Neuronal stem cell (in vitro differentiated cells): ENCODE measurements at regions not wholly inside any gene's neighbourhood (a gene's known extent, or its start where the extent isn't known, plus 50 kb on each side); places are given as distances from the start of the nearest gene placed in this dataset.
"Not testable (repeated sequence)": the region's sequence is repeated elsewhere in the genome, so short reads cannot be mapped to it uniquely, and the experiment has no call there.

Source experiments
- DNase-seq: peaks from one replicate; pipeline ENCODE4 v3.0.0-alpha.2; 2013; ENCODE audit warnings: low spot score
- H2AFZ ChIP-seq: one replicate; pipeline ENCODE4 v1.6.1; 2013; ENCODE audit warnings: mild to moderate bottlenecking, low read length, inconsistent platforms
- H2AK5ac ChIP-seq: 2 replicates; pipeline ENCODE4 v1.6.1; 2013; ENCODE audit warnings: low read depth, mild to moderate bottlenecking, inconsistent platforms, low read length, moderate library complexity, mixed read lengths
- H2BK120ac ChIP-seq: 2 replicates; pipeline ENCODE4 v1.6.1; 2013; ENCODE audit warnings: low read depth, mild to moderate bottlenecking, inconsistent platforms, low read length, moderate library complexity, mixed read lengths
- H2BK12ac ChIP-seq: one replicate; pipeline ENCODE4 v1.6.1; 2013; ENCODE audit warnings: low read length, inconsistent platforms
- H2BK15ac ChIP-seq: 2 replicates; pipeline ENCODE4 v1.6.1; 2013; ENCODE audit warnings: mild to moderate bottlenecking, low read length, inconsistent platforms, mixed read lengths
- H2BK5ac ChIP-seq: one replicate; pipeline ENCODE4 v1.6.1; 2013; ENCODE audit warnings: inconsistent platforms, mild to moderate bottlenecking, low read length, moderate library complexity
- H3K14ac ChIP-seq: one replicate; pipeline ENCODE4 v1.6.1; 2013; ENCODE audit warnings: low read length, inconsistent platforms
- H3K18ac ChIP-seq: 2 replicates; pipeline ENCODE4 v1.6.1; 2013; ENCODE audit warnings: low read length, inconsistent platforms
- H3K23ac ChIP-seq: 2 replicates; pipeline ENCODE4 v1.6.1; 2013; ENCODE audit warnings: low read depth, mild to moderate bottlenecking, mixed read lengths, low read length, inconsistent platforms; ENCODE audit not compliant: poor library complexity
- H3K27ac ChIP-seq: replicated peaks from 3 replicates; pipeline ENCODE4 v1.5.1; 2013; ENCODE audit warnings: low read length, inconsistent platforms
- H3K27me3 ChIP-seq, 3 experiments: 2 replicates each; pipeline ENCODE4 v1.6.1; 2013; ENCODE audit warnings: low read length in 3 of 3, mild to moderate bottlenecking in 2 of 3, inconsistent platforms in 1 of 3, low read depth in 1 of 3, mixed read lengths in 1 of 3, moderate library complexity in 1 of 3; ENCODE audit not compliant: control insufficient read depth in 3 of 3, insufficient read depth in 3 of 3
- H3K36me3 ChIP-seq, 2 donors: replicated peaks in 1 of 2; 2 replicates each; pipeline ENCODE4 v1.6.1; 2013; ENCODE audit warnings: low read length in 2 of 2; ENCODE audit not compliant: control insufficient read depth in 2 of 2, insufficient read depth in 2 of 2
- H3K4ac ChIP-seq: 2 replicates; pipeline ENCODE4 v1.6.1; 2013; ENCODE audit warnings: inconsistent platforms, mild to moderate bottlenecking, low read length, moderate library complexity
- H3K4me1 ChIP-seq, 2 donors: 1 replicate in 1 of 2; 2 replicates in 1 of 2; pipeline ENCODE4 v1.6.1; 2013; ENCODE audit warnings: low read length in 2 of 2, low read depth in 1 of 2; ENCODE audit not compliant: control insufficient read depth in 2 of 2, insufficient read depth in 1 of 2
- H3K4me2 ChIP-seq: one replicate; pipeline ENCODE4 v1.6.1; 2013; ENCODE audit warnings: mild to moderate bottlenecking, low read length, inconsistent platforms; ENCODE audit not compliant: insufficient read depth, poor library complexity, severe bottlenecking
- H3K4me3 ChIP-seq, 2 donors: 2 replicates each; pipeline ENCODE4 v1.5.1; 2013; ENCODE audit warnings: low read length in 2 of 2, mild to moderate bottlenecking in 2 of 2, inconsistent platforms in 1 of 2, moderate library complexity in 1 of 2
- H3K79me1 ChIP-seq: one replicate; pipeline ENCODE4 v1.6.1; 2013; ENCODE audit warnings: low read depth, mild to moderate bottlenecking, inconsistent platforms, low read length, moderate library complexity
- H3K9ac ChIP-seq: one replicate; pipeline ENCODE4 v1.6.1; 2013; ENCODE audit warnings: mild to moderate bottlenecking, low read depth, low read length, inconsistent platforms; ENCODE audit not compliant: poor library complexity
- H3K9me3 ChIP-seq, 2 donors: replicated peaks in 1 of 2; 2 replicates each; pipeline versions ENCODE3 to v1.6.1; 2013; ENCODE audit warnings: low read length in 2 of 2, mild to moderate bottlenecking in 2 of 2, inconsistent platforms in 1 of 2, low read depth in 1 of 2, mixed read lengths in 1 of 2, moderate library complexity in 1 of 2; ENCODE audit not compliant: control insufficient read depth in 2 of 2, insufficient read depth in 1 of 2
- H4K8ac ChIP-seq: one replicate; pipeline ENCODE4 v1.6.1; 2013; ENCODE audit warnings: low read depth, mild to moderate bottlenecking, inconsistent platforms, low read length, moderate library complexity
- H4K91ac ChIP-seq: one replicate; pipeline ENCODE4 v1.6.1; 2013; ENCODE audit warnings: low read length, low read depth, mild to moderate bottlenecking, inconsistent platforms; ENCODE audit not compliant: poor library complexity
- WGBS, 2 donors: extraction: QIAGEN DNeasy Blood & Tissue Kit; methylation state at CpG; one replicate each; pipeline ENCODE4 v1.1.7; 2013; ENCODE audit warnings: missing lambda C conversion rate in 2 of 2, mixed read lengths in 1 of 2; ENCODE audit not compliant: insufficient read length in 2 of 2, insufficient replicate concordance in 1 of 2; ENCODE audit errors: extremely low coverage in 2 of 2; 5-methylcytosine and 5-hydroxymethylcytosine counted together

GRCh38 chr9:74197771-74198170, 299.4 kb upstream of the RORB start:
- not testable (repeated sequence) for H3K79me1 ChIP-seq, H3K4me2 ChIP-seq, H2BK15ac ChIP-seq, H3K14ac ChIP-seq, H3K4me3 ChIP-seq, H2BK5ac ChIP-seq, DNase-seq, H2BK12ac ChIP-seq, H3K4me1 ChIP-seq, H3K9me3 ChIP-seq, H2AFZ ChIP-seq, H3K9ac ChIP-seq, H3K4ac ChIP-seq, H3K36me3 ChIP-seq, H3K18ac ChIP-seq, H3K27me3 ChIP-seq, H2BK120ac ChIP-seq, H4K8ac ChIP-seq, H3K23ac ChIP-seq, H3K27ac ChIP-seq, H2AK5ac ChIP-seq, H4K91ac ChIP-seq
- no CpG with 5 or more reads among the region's 24 CpGs for WGBS, 2 donors

GRCh38 chr9:74205056-74205455, 292.1 kb upstream of the RORB start:
- Histone ChIP-seq H3K18ac (no peak overlapping the region), H3K4ac (no peak overlapping the region), H4K8ac (no peak overlapping the region), H3K9ac (no peak overlapping the region), H2BK5ac (no peak overlapping the region), H3K79me1 (no peaks in the 10 kb centered on the region), H2AFZ (no peak overlapping the region), H3K27ac (no peak overlapping the region), H3K27me3 (peaks cover 0 to 2% (median 0%) of the 10 kb centered on the region in 3 experiments), H4K91ac (no peak overlapping the region), H2BK12ac (no peak overlapping the region), H2BK15ac (no peak overlapping the region), H3K4me3 (no peak overlapping the region), H3K14ac (no peak overlapping the region), H3K23ac (no peak overlapping the region), H3K9me3 (no peaks in the 10 kb centered on the region), H2BK120ac (no peak overlapping the region), H3K4me2 (no peak overlapping the region), H2AK5ac (no peak overlapping the region), H3K36me3 (no peaks in the 10 kb centered on the region), H3K4me1 (no peaks in the 10 kb centered on the region)
- DNase-seq: no peak
- WGBS, 2 donors: no CpG with 5 or more reads among the region's 4 CpGs

GRCh38 chr9:74218385-74219063, 278.6 kb upstream of the RORB start:
- H3K9me3 ChIP-seq: no peaks in the 10 kb centered on the region
- H3K4me1 ChIP-seq: no peaks in the 10 kb centered on the region
- H2BK120ac ChIP-seq: no peak overlapping the region
- no peak overlapping the region for H3K23ac ChIP-seq
- no peak for DNase-seq
- H3K4ac ChIP-seq: no peak overlapping the region
- H3K14ac ChIP-seq: no peak overlapping the region
- no peaks in the 10 kb centered on the region for H3K79me1 ChIP-seq
- H3K4me2 ChIP-seq: no peak overlapping the region
- H3K9ac ChIP-seq: no peak overlapping the region
- H2AFZ ChIP-seq: no peak overlapping the region
- no peak overlapping the region for H4K8ac ChIP-seq
- no peak overlapping the region for H4K91ac ChIP-seq
- H3K4me3 ChIP-seq: no peak overlapping the region
- H3K27ac ChIP-seq: no peak overlapping the region
- H2BK15ac ChIP-seq: no peak overlapping the region
- H3K18ac ChIP-seq: no peak overlapping the region
- no peak overlapping the region for H2BK12ac ChIP-seq
- WGBS, 2 donors: no CpG with 5 or more reads among the region's 3 CpGs
- H3K36me3 ChIP-seq: no peaks in the 10 kb centered on the region
- H2AK5ac ChIP-seq: no peak overlapping the region
- no peak overlapping the region for H2BK5ac ChIP-seq
- no peaks in the 10 kb centered on the region for H3K27me3 ChIP-seq

- WGBS, 2 donors: no CpG with 5 or more reads among the region's 5 CpGs
- H2AFZ ChIP-seq: no peak overlapping the region
- DNase-seq: no peak
- no peak overlapping the region for H3K4me2 ChIP-seq
- no peak overlapping the region for H3K18ac ChIP-seq
- H3K9ac ChIP-seq: no peak overlapping the region
- no peak overlapping the region for H2AK5ac ChIP-seq
- no peak overlapping the region for H2BK15ac ChIP-seq
- H2BK12ac ChIP-seq: no peak overlapping the region
- no peak overlapping the region for H3K14ac ChIP-seq
- H3K9me3 ChIP-seq: no peaks in the 10 kb centered on the region
- no peak overlapping the region for H4K8ac ChIP-seq
- no peak overlapping the region for H4K91ac ChIP-seq
- H3K27me3 ChIP-seq: no peaks in the 10 kb centered on the region
- no peaks in the 10 kb centered on the region for H3K79me1 ChIP-seq
- no peak overlapping the region for H3K4me3 ChIP-seq
- H2BK5ac ChIP-seq: no peak overlapping the region
- no peak overlapping the region for H3K23ac ChIP-seq
- no peak overlapping the region for H3K4ac ChIP-seq
- no peak overlapping the region for H3K27ac ChIP-seq
- H3K4me1 ChIP-seq: no peaks in the 10 kb centered on the region
- no peaks in the 10 kb centered on the region for H3K36me3 ChIP-seq
- no peak overlapping the region for H2BK120ac ChIP-seq
Observed at GRCh38 chr9:74220327-74220726, 276.8 kb upstream of the RORB start.
